AG04450 (cell line): ENCODE measurements at regions not wholly inside any gene's neighbourhood (a gene's known extent, or its start where the extent isn't known, plus 50 kb on each side); places are given as distances from the start of the nearest gene placed in this dataset.

Experiments
- CTCF ChIA-PET: fragments of 300-600, 350-600 bp; formaldehyde crosslinking; extraction: SDS; loops from one replicate; lab custom pipeline; 2022; ENCODE audit warnings: antibody characterized with exemption, inconsistent platforms; lab: Charles Lee
- POLR2A ChIA-PET: fragments of 350-600 bp; formaldehyde crosslinking; extraction: SDS; loops from one replicate; lab custom pipeline; 2021; ENCODE audit warnings: antibody characterized with exemption, inconsistent platforms; lab: Yijun Ruan, JAX
- DNase-seq: peaks from one replicate; pipeline ENCODE4 v3.0.0-alpha.2; 2011; ENCODE audit warnings: low read depth, low spot score
- H3K27ac ChIP-seq: one replicate; pipeline ENCODE4 v1.5.1; 2012; ENCODE audit warnings: low read depth, low read length, control low read depth
- H3K27me3 ChIP-seq: one replicate; pipeline ENCODE4 v1.6.0; 2012; ENCODE audit warnings: low read length; ENCODE audit not compliant: control insufficient read depth, insufficient read depth
- H3K4me3 ChIP-seq: 2 replicates; pipeline ENCODE4 v1.5.1; 2011; ENCODE audit warnings: mild to moderate bottlenecking, low read depth, low read length, control low read depth
- H3K9me3 ChIP-seq: 2 replicates; pipeline ENCODE4 v1.5.1; 2012; ENCODE audit warnings: low read length; ENCODE audit not compliant: control insufficient read depth, insufficient read depth
- TF ChIP-seq, protein P1 (sequence below): IDR thresholded peaks from 2 replicates; pipeline ENCODE4 v1.5.1; 2011; ENCODE audit warnings: low read depth, low read length, control low read depth, inconsistent platforms

GRCh38 chr1:87706203-87706602, 377.5 kb downstream of the LMO4 start:
- Histone ChIP-seq H3K9me3 (peaks cover 4% of the 10 kb centered on the region), H3K27ac (no peak overlapping the region), H3K27me3 (no peaks in the 10 kb centered on the region), H3K4me3 (no peak overlapping the region)
- CTCF ChIA-PET = no interaction called here
- DNase-seq = no peak
- POLR2A ChIA-PET = no interaction called here
- TF ChIP-seq, protein P1, sequence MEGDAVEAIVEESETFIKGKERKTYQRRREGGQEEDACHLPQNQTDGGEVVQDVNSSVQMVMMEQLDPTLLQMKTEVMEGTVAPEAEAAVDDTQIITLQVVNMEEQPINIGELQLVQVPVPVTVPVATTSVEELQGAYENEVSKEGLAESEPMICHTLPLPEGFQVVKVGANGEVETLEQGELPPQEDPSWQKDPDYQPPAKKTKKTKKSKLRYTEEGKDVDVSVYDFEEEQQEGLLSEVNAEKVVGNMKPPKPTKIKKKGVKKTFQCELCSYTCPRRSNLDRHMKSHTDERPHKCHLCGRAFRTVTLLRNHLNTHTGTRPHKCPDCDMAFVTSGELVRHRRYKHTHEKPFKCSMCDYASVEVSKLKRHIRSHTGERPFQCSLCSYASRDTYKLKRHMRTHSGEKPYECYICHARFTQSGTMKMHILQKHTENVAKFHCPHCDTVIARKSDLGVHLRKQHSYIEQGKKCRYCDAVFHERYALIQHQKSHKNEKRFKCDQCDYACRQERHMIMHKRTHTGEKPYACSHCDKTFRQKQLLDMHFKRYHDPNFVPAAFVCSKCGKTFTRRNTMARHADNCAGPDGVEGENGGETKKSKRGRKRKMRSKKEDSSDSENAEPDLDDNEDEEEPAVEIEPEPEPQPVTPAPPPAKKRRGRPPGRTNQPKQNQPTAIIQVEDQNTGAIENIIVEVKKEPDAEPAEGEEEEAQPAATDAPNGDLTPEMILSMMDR = no peak

GRCh38 chr1:87706779-87707228, 378.1 kb downstream of the LMO4 start:
- Histone ChIP-seq H3K27me3 (no peaks in the 10 kb centered on the region), H3K9me3 (peaks cover 4% of the 10 kb centered on the region), H3K4me3 (no peak overlapping the region), H3K27ac (no peak overlapping the region)
- POLR2A ChIA-PET = no interaction called here
- DNase-seq = no peak
- TF ChIP-seq, protein P1 = no peak
- CTCF ChIA-PET = no interaction called here

DNA sequence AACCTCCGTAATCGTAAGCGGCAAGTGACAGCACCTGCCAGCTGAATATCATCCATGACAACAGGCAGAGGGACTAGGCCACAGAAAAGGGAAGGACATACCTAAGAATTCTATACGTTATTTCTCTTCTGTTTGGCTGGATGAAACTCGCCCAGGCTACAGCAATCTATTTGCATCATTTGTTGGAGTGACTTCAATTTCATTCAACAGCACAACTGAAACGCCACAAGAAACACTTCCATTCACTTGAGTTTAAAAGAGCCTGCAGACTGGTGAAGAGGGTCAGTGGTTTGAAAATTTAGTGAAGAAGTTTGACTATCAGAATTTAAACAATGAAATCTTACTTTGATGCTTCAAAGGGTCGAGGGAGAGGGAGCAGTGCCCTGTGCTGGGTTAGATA, 378.7 kb downstream of the LMO4 start:
- POLR2A ChIA-PET = no interaction called here
- H3K27me3 ChIP-seq = no peaks in the 10 kb centered on the region
- H3K27ac ChIP-seq = no peak overlapping the region
- peaks cover under 1% of the 10 kb centered on the region for H3K9me3 ChIP-seq
- DNase-seq = no peak
- TF ChIP-seq, protein P1 = no peak
- H3K4me3 ChIP-seq = no peak overlapping the region
- CTCF ChIA-PET = no interaction called here

DNA sequence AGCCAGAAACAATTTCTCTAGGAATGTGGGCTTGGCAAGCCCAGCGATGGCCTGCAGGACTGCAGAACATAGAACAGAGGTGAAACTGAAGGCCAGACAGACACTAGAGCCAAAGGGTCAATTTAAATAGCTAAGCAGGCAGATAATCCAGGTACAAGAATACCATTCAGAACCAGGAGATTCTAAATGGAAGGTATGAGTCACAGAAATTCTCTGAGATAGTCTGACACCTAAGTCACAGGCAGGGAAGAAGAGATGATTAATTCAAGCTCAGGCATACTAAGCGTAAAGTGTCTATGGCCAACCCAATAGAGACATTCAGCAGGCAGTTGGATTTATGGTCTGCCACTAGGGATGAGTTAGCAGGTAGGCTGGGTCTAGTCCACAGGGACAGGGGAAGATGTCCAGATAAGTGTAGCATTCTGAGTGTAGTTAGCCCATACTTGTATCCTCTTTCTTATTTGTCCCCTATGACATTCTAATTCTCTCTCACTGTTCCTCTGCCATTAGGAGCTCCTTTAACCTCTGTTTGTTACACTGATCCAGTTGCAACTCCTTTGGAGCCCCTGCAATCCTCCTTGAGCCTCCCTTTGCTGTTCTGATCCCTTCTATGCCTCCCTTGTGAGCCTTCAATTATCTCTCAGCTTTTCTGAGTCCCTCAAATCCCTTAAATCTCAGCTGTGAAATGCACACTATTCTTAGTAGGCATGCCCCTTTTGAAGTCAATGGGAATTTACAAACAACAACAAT, 383.8 kb downstream of the LMO4 start:
- DNase-seq = no peak
- POLR2A ChIA-PET = no interaction called here
- no peak overlapping the region for H3K27ac ChIP-seq

DNA sequence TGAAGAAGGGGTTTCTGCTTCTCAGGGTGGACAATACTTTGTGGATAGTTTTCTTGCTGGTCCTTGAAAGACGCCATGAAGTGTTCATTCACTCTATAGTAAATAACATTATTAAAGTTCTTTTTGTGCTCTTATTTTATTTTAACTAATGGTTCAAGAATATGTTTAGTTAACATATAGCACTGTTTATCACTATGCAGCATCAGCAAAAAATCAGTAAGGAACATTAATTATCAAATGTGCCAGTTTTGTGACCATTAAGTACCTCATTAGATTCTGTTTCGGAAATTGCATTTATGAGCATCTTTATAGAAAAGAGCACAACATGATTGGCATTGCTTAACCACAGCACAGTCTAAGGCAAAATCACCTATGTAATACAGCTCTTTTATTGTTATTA, 385.6 kb downstream of the LMO4 start:
- no peak overlapping the region for H3K4me3 ChIP-seq
- no peaks in the 10 kb centered on the region for H3K27me3 ChIP-seq
- H3K9me3 ChIP-seq = no peaks in the 10 kb centered on the region
- DNase-seq = no peak
- H3K27ac ChIP-seq = no peak overlapping the region
- TF ChIP-seq, protein P1 = no peak
- CTCF ChIA-PET = no interaction called here
- POLR2A ChIA-PET = no interaction called here

More for the DNA sequence above, 383.8 kb downstream of the LMO4 start:
- Histone ChIP-seq H3K27me3 (no peaks in the 10 kb centered on the region), H3K9me3 (no peaks in the 10 kb centered on the region), H3K4me3 (no peak overlapping the region)
- TF ChIP-seq, protein P1 = no peak
- CTCF ChIA-PET = no interaction called here
